ENCODE measurements at regions not wholly inside any gene's neighbourhood (a gene's known extent, or its start where the extent isn't known, plus 50 kb on each side); places are given as distances from the start of the nearest gene placed in this dataset.

GRCh38 chr15:70387993-70388392, 290.3 kb upstream of the TLE3 start:
- Histone ChIP-seq H3K36me3 (peaks cover 5% of the 10 kb centered on the region), H3K27ac (no peak overlapping the region), H3K4me2 (no peak overlapping the region), H4K20me1 (ENCODE audit: low read depth) (no peaks in the 10 kb centered on the region), H3K27me3 (no peaks in the 10 kb centered on the region), H3K4me1 (no peaks in the 10 kb centered on the region), H3K9me3 (ENCODE audit: low read depth) (peaks cover 4% of the 10 kb centered on the region), H2AFZ (replicated peaks) (no peak overlapping the region), H3K79me2 (ENCODE audit: low read depth) (no peaks in the 10 kb centered on the region), H3K4me3 (no peak overlapping the region), H3F3A (ENCODE audit: low read depth) (no peaks in the 10 kb centered on the region), H3K9ac (no peak overlapping the region)
- no peak for TF ChIP-seq EZH2phosphoT487 (IDR thresholded peaks at IDR 0.05)
- TF ChIP-seq EZH2 (IDR thresholded peaks at IDR 0.05): no peak
- TF ChIP-seq CTCF (IDR thresholded peaks at IDR 0.05): no peak
- Mint-ChIP-seq H3K27me3 (ENCODE audit: insufficient read depth, low read depth) (peaks cover 13% of the 10 kb centered on the region), H3K36me3 (no peaks in the 10 kb centered on the region), H3K4me3 (no peak overlapping the region), H3K9me3 (peaks cover 3% of the 10 kb centered on the region), H3K4me1 (peaks cover 19% of the 10 kb centered on the region), H3K27ac (no peak overlapping the region)
- DNase-seq (ENCODE audit: low spot score): no peak

GRCh38 chr15:70387081-70387480, 289.4 kb upstream of the TLE3 start:
- no peak overlapping the region for H3K4me2 ChIP-seq
- Mint-ChIP-seq H3K4me1 (peaks cover 19% of the 10 kb centered on the region), H3K4me3 (no peak overlapping the region), H3K27ac (no peak overlapping the region), H3K27me3 (ENCODE audit: insufficient read depth, low read depth) (peaks cover 13% of the 10 kb centered on the region), H3K9me3 (peaks cover 3% of the 10 kb centered on the region), H3K36me3 (no peaks in the 10 kb centered on the region)
- H3F3A ChIP-seq (ENCODE audit: low read depth): no peaks in the 10 kb centered on the region
- no peak for DNase-seq (ENCODE audit: low spot score)
- no peaks in the 10 kb centered on the region for H3K79me2 ChIP-seq (ENCODE audit: low read depth)
- no peak overlapping the region for H3K27ac ChIP-seq
- H3K9me3 ChIP-seq (ENCODE audit: low read depth): peaks cover 2% of the 10 kb centered on the region
- no peaks in the 10 kb centered on the region for H4K20me1 ChIP-seq (ENCODE audit: low read depth)
- H3K9ac ChIP-seq: no peak overlapping the region
- H3K36me3 ChIP-seq: peaks cover 2% of the 10 kb centered on the region
- no peaks in the 10 kb centered on the region for H3K27me3 ChIP-seq
- TF ChIP-seq EZH2 (IDR thresholded peaks at IDR 0.05) (no peak), CTCF (IDR thresholded peaks at IDR 0.05) (no peak), EZH2phosphoT487 (IDR thresholded peaks at IDR 0.05) (no peak)
- no peaks in the 10 kb centered on the region for H3K4me1 ChIP-seq
- H3K4me3 ChIP-seq: no peak overlapping the region
- no peak overlapping the region for H2AFZ ChIP-seq (replicated peaks)

GRCh38 chr15:70385711-70386110, 288.0 kb upstream of the TLE3 start:
- TF ChIP-seq CTCF (IDR thresholded peaks at IDR 0.05): no peak
- TF ChIP-seq EZH2 (IDR thresholded peaks at IDR 0.05): no peak
- TF ChIP-seq EZH2phosphoT487 (IDR thresholded peaks at IDR 0.05): no peak
- Histone ChIP-seq H3F3A (ENCODE audit: low read depth) (no peaks in the 10 kb centered on the region), H3K9ac (no peak overlapping the region), H3K79me2 (ENCODE audit: low read depth) (no peaks in the 10 kb centered on the region), H4K20me1 (ENCODE audit: low read depth) (no peaks in the 10 kb centered on the region), H3K27me3 (no peaks in the 10 kb centered on the region), H3K9me3 (ENCODE audit: low read depth) (no peaks in the 10 kb centered on the region), H3K27ac (no peak overlapping the region), H3K36me3 (no peaks in the 10 kb centered on the region), H3K4me3 (no peak overlapping the region), H2AFZ (replicated peaks) (no peak overlapping the region), H3K4me1 (no peaks in the 10 kb centered on the region), H3K4me2 (no peak overlapping the region)
- Mint-ChIP-seq H3K27me3 (ENCODE audit: insufficient read depth, low read depth) (peaks cover 23% of the 10 kb centered on the region), H3K4me1 (peaks cover 19% of the 10 kb centered on the region), H3K27ac (no peak overlapping the region), H3K4me3 (no peak overlapping the region), H3K36me3 (no peaks in the 10 kb centered on the region), H3K9me3 (no peaks in the 10 kb centered on the region)
- no peak for DNase-seq (ENCODE audit: low spot score)
